DMS 273 treated with DMSO at 0.1 percent for 48 hours (cell line): ENCODE measurements at regions not wholly inside any gene's neighbourhood (a gene's known extent, or its start where the extent isn't known, plus 50 kb on each side); places are given as distances from the start of the nearest gene placed in this dataset.
"Not testable (repeated sequence)": the region's sequence is repeated elsewhere in the genome, so short reads cannot be mapped to it uniquely, and the experiment has no call there.

Experiments
- DNase-seq: peaks from one replicate; lab custom pipeline; 2025; lab: John Stamatoyannopoulos, UW

- DNase-seq: no peak
These were observed 162.7 kb upstream of the CDK1 start for GRCh38 chr10:60615541-60615940.

GRCh38 chr10:60614363-60614762 lies 163.9 kb upstream of the CDK1 start:
- no peak for DNase-seq

- DNase-seq: no peak
These were observed 164.8 kb upstream of the CDK1 start for GRCh38 chr10:60613434-60613833.

GRCh38 chr10:60611291-60611747 lies 167.0 kb upstream of the CDK1 start:
- no peak for DNase-seq

GRCh38 chr10:60607372-60607771 lies 170.9 kb upstream of the CDK1 start:
- peak; percentile 25 for DNase-seq

- peak; percentile 59 for DNase-seq
These were observed 171.8 kb upstream of the CDK1 start for GRCh38 chr10:60606343-60607080.

- DNase-seq: no peak
These were observed 172.8 kb upstream of the CDK1 start for GRCh38 chr10:60605476-60605875.

GRCh38 chr10:60604342-60604741 lies 173.9 kb upstream of the CDK1 start:
- DNase-seq: no peak

GRCh38 chr10:60597513-60597912 lies 180.8 kb upstream of the CDK1 start:
- no peak for DNase-seq

- DNase-seq: no peak
These were observed 182.4 kb upstream of the CDK1 start for GRCh38 chr10:60595852-60596251.

GRCh38 chr10:60594476-60595051 lies 183.7 kb upstream of the CDK1 start:
- no peak for DNase-seq

- no peak for DNase-seq
These were observed 187.2 kb upstream of the CDK1 start for GRCh38 chr10:60591119-60591518.

- DNase-seq: no peak
These were observed 188.9 kb upstream of the CDK1 start for GRCh38 chr10:60589376-60589775.

- DNase-seq: not testable (repeated sequence)
These were observed 192.1 kb upstream of the ANK3 start for GRCh38 chr10:60581782-60582181.

GRCh38 chr10:60578217-60578616 lies 188.5 kb upstream of the ANK3 start:
- DNase-seq: no peak

- DNase-seq: no peak
These were observed 186.7 kb upstream of the ANK3 start for GRCh38 chr10:60576130-60577069.

- no peak for DNase-seq
These were observed 185.4 kb upstream of the ANK3 start for GRCh38 chr10:60575105-60575504.

GRCh38 chr10:60574388-60574787 lies 184.7 kb upstream of the ANK3 start:
- DNase-seq: no peak

- no peak for DNase-seq
These were observed 183.7 kb upstream of the ANK3 start for GRCh38 chr10:60573336-60573735.

GRCh38 chr10:60572511-60573194 lies 183.0 kb upstream of the ANK3 start:
- peak; percentile 9 for DNase-seq

GRCh38 chr10:60570896-60571295 lies 181.2 kb upstream of the ANK3 start:
- DNase-seq: no peak

- no peak for DNase-seq
These were observed 180.7 kb upstream of the ANK3 start for GRCh38 chr10:60570272-60570865.
